NT2/D1 (cell line): ENCODE measurements at regions not wholly inside any gene's neighbourhood (a gene's known extent, or its start where the extent isn't known, plus 50 kb on each side); places are given as distances from the start of the nearest gene placed in this dataset.

ENCODE experiments used
- SUZ12 ChIP-seq: IDR thresholded peaks from 2 replicates; pipeline ENCODE4 v1.6.1; 2011; ENCODE audit not compliant: insufficient read length, insufficient read depth; ENCODE audit errors: extremely low read depth
- YY1 ChIP-seq: IDR thresholded peaks from 2 replicates; pipeline ENCODE4 v1.6.1; 2011; ENCODE audit not compliant: insufficient read length, insufficient read depth
- ZNF274 ChIP-seq: IDR thresholded peaks from 2 replicates; pipeline ENCODE4 v1.6.1; 2011; ENCODE audit warnings: mild to moderate bottlenecking, low read depth, low read length

DNA sequence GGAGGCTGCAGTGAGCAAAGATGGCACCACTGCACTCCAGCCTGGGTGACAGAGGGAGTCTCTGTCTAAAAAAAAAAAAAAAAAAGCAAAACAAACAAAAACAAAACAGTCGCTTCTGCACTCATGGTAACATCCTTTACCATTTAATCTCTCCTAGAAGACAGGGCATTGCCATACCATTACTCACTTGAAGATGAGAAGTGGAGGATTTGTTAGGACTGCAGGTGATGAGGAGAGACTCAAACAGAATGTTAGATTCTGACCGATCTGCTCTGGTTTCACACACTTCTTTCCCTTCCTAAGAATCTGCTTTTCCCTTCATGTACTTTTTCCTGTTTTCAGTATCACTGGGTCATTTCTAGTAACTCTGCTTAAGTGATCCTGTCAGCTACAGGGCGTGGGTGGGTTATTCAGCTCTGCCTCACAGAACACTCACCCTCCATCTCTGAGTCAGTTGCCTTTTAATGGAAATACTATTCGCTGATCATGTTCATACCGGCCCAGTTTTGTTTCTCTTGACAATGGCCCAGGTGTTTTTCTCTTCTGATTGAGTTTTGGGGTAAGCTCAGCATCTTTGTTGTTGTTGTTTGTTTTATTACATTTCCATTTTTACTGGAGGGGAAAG lies 148.0 kb upstream of the ERG start:
- TF ChIP-seq YY1 (no peak), ZNF274 (no peak), SUZ12 (no peak)
